HG02571 (cell line): ENCODE measurements at regions not wholly inside any gene's neighbourhood (a gene's known extent, or its start where the extent isn't known, plus 50 kb on each side); places are given as distances from the start of the nearest gene placed in this dataset.
"Not testable (repeated sequence)": the region's sequence is repeated elsewhere in the genome, so short reads cannot be mapped to it uniquely, and the experiment has no call there.

ENCODE experiments used
- ATAC-seq: cut with Tn5 transposase; IDR thresholded peaks from one replicate; pipeline ENCODE4 v1.9.1; 2021; ENCODE audit warnings: mild to moderate bottlenecking, moderate library complexity; ENCODE audit not compliant: unreplicated experiment

DNA sequence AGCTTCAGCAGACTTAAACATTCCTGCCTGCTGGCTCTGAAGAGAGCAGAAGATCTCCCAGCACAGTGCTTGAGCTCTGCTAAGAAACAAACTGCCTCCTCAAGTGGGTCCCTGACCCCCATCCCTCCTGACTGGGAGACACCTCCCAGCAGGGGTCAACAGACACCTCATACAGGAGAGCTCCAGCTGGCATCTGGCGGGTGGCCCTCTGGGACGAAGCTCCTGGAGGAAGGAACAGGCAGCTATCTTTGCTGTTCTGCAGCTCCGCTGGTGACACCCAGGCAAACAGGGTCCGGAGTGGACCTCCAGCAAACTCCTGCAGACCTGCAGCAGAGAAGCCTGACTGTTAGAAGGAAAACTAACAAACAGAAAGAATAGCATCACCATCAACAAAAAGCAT, 139.3 kb downstream of the ATXN7L3B start:
- not testable (repeated sequence) for ATAC-seq

DNA sequence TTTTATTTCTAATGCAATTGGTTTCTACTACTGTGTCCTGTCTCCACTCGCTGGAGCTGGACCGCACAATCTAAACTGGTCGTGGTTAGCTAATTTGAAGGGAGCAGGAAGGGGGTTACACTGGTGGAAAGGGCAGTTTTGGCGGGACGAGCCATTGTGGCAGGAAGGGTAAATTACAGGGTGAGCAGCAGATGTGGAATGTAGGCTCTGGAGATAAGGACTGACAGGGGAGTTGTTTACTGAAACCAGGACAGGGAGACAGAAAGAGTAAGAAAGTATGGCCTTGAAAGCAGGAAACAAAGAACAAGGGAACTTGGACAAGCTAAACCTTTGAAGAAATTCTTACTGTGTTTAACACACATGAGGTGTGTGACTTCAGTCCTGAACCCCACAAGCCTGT, 147.8 kb downstream of the ATXN7L3B start:
- ATAC-seq, result no peak

GRCh38 chr12:74689071-74689655, 151.5 kb downstream of the ATXN7L3B start:
- ATAC-seq, result no peak

DNA sequence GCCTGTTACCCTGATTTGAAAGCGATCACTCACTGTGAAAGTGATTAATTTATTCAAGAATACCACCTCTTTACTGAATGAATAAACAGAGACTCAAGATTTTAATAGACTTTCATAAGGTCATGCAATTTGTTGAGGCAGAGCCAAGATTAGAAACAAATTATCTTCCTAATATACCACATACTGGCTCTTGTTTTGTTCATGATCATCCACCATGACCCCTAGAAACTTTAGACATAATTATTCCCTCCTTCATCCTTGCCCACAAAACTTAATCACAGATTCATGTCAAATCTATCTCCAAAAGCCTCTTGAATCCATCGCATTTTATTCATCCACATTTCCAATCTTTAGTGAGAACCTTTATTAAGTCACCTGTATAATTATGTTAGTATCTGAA, 152.3 kb downstream of the ATXN7L3B start:
- no peak for ATAC-seq

DNA sequence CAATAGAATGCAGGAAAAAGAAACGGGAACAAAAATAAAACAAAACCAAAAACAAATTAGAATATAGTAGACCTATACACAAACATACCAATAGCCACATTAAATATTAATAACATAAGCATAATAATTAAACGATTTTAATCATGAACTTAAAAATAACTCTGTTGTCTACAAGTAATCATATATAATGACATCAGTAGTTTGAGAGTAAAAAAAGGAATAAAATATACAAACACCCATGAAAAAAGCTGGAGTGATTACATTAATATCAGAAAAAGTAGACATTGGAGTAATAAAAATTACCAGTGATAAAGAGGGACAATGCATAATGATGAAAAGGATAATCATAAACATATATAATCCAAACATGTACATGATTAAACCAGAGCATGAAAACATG, 181.8 kb downstream of the ATXN7L3B start:
- ATAC-seq, result no peak

GRCh38 chr12:74722709-74723108, 185.1 kb downstream of the ATXN7L3B start:
- no peak for ATAC-seq

- no peak for ATAC-seq
Observed at GRCh38 chr12:74725154-74725553, 187.5 kb downstream of the ATXN7L3B start.

DNA sequence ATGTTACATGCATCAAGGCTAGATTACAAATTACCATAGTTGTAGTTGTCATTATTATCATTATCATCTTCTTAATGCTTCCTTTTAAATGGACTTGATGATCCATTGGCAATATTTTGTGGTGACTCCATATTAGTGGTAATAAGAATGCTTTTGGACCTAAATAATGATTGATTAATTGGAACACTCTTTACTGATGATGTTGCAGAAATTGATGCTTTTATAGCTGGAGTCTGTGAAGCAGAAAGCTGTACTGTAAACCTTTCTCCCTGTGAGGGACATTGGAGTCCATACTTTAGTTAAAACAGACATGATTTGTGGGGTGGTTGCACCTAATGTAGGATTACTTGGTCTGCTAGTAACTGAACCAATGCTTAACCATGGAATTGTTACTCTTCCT, 190.4 kb downstream of the ATXN7L3B start:
- ATAC-seq, result no peak

- no peak for ATAC-seq
Observed at GRCh38 chr12:74732164-74732784, 194.6 kb downstream of the ATXN7L3B start.

GRCh38 chr12:74732826-74733225, 195.2 kb downstream of the ATXN7L3B start:
- no peak for ATAC-seq

DNA sequence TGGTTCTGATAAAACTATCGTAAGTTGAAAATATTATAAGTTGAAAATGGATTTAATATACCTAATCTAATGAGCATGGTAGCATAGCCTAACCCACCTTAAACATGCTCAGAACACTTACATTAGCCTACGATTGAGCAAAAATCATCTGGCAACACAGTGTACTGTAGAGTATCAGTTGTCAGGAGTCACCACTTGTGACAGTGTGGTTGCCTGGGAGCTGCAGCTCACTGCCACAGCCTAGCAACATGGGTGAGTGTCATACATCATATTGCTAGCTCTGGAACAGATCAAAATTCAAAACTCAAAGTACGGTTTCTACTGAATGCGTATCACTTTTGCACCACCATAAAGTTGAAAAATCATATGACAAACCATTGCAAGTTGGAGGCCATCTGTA, 203.5 kb downstream of the ATXN7L3B start:
- no peak for ATAC-seq

DNA sequence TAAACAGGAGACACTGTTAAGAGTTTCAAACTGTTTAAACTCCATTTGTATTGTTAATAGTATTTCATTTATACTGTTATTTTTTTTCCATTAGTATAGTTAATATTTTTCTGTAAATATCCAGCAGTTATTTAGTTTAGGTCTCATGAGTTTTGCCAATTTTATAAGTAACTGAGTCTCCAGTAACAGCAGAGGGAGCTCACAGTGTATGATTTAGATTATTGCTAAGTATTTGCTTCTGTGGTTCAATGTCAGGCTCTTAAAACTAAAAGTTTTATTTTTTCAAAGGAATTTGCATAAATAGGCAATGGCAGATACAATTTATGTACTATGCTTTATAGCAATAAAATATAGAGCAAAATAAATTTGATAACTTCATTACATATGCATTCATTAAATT, 209.7 kb downstream of the ATXN7L3B start:
- no peak for ATAC-seq

DNA sequence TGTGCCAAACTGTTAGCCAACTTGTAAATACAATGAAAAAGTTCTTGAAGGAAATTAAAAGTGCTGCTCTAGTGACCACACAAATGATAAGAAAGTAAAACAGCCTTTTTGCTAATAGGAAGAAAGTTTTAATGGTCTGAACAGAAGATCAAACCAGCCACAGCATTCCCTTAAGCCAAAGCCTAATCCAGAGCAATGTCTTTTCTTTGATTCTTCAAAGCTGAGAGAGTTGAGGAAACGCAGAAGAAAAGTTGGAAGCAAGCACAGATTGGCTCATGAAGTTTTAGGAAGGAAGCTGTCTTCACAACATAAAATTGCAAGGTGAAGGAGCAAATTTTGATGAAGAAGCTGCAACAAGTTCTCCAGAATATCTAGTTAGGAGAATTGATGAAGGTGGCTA, 213.8 kb downstream of the ATXN7L3B start:
- no peak for ATAC-seq

DNA sequence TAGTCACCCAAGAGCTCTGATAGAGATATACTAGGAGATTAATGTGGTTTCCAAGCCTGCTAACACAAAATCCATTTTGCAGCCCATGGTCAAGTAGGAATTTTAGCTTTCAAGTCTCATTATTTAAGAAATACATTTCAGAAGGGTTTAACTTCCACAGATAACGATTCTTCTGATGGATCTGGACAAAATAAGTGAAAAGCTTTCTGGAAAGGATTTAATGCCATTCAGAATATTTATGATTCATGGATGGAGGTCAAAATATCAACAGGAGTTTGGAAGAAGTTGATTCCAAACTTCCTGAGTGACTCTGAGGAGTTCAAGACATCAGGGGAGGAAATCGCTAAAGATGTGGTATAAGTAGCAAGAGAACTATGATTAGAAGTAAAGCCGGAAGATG, 214.6 kb downstream of the ATXN7L3B start:
- ATAC-seq, result no peak

DNA sequence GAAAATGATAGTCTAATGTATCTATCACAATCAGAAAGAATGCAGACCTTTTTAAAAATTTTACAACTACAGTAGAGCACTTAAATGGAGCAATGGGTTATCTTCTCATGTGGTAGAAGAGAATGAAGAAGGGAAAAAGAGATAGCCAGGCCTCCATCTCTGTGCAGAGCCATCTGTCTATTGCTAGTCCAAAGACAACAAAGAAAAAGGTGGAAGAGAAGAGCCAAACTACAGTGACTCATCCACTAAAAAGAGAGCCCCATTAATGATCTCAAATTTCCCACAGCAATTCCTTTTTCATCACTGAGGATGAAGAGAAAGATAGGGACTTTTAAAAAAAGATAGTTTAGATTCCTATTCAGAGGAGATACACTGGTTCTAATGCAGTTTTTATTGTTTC, 232.9 kb downstream of the ATXN7L3B start:
- no peak for ATAC-seq

- no peak for ATAC-seq
Observed at GRCh38 chr12:74775276-74775675, 237.6 kb downstream of the ATXN7L3B start.

GRCh38 chr12:74776378-74776777, 238.7 kb downstream of the ATXN7L3B start:
- ATAC-seq, result no peak

DNA sequence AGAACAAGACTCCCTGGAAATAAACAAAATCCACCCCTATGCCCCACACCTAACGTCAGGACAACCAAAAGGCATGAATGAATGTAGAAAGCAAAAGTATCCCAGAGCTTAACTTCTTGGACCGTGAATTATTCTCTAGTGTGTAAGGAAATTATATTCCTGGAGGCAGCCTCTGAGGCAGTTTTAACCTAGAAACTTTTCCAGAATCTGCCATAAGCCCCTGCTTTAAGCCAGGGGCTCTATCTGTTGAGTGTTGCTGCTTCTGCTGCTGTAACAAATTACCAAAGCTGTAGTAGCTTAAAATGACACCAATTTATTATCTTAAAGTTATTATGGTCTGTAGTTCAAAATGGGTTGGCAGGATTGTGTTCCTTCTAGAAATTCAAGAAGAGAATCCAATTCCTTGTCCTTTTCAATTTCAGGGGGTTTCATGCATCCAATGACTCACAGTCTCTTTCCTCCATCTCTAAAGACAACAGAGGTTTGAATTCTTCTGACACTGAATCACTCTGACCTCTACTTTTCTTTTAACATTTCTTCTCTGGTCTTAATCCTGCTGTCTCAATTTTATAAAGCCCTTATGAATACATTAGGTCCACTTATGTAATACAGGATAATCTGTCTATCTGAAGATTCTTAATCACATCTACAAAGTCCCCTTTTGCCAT, 242.7 kb downstream of the ATXN7L3B start:
- no peak for ATAC-seq

- ATAC-seq, result not testable (repeated sequence)
Observed at GRCh38 chr12:74780850-74781241, 243.2 kb downstream of the ATXN7L3B start.

GRCh38 chr12:74781991-74782485, 244.4 kb downstream of the ATXN7L3B start:
- ATAC-seq, result no peak

DNA sequence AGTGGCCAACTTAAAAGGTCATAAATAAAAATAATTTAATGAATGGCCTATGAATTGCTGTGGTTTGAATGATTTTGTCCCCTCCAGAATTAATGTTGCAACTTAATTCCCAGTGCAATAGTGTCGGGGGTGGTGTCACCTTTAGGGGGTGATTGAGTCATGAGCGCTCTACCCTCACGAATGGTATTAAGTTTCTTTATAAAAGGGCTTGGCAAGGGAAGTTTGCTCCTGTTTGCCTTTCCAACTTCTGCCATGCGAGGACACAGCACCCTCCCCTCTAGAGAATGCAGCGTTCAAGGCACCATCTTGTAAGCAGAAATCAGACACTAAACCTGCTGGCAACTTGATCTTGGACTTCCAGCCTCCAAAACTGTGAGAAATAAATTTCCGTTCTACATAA, 253.3 kb downstream of the ATXN7L3B start:
- ATAC-seq, result no peak

DNA sequence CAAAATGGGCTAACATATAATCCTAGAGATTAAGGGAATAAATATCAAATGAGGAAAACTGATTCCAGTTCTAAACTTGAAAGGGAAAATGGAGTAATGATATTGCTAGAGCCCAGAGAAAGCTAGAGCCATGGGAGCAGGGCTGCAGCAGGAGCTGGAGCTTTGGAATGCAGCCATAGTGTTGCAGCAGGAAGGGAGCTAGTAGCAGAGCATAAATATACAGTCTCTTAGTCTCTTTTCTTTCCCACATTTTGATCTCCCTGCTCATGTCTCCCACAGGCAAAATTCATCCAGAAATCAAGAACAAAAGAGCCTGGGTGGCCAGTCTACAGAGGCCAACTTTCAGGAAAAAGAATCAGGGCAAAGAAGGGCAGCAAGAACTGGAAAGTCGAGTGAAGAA, 253.7 kb downstream of the ATXN7L3B start:
- ATAC-seq, result no peak
